ENCODE measurements at regions not wholly inside any gene's neighbourhood (a gene's known extent, or its start where the extent isn't known, plus 50 kb on each side); places are given as distances from the start of the nearest gene placed in this dataset.

GRCh38 chr10:129259128-129259815 lies 207.8 kb upstream of the MGMT start:
- TF ChIP-seq CTCF (IDR thresholded peaks at IDR 0.05) = no peak
- no peak for TF ChIP-seq POLR2A (IDR thresholded peaks at IDR 0.05)
- intact Hi-C loops (cut with DNase I; ENCODE audit: low total_unique reads) = no loop called here
- H3K4me3 ChIP-seq (ENCODE audit: low read depth, poor library complexity, severe bottlenecking) = no peak overlapping the region
- DNase-seq (ENCODE audit: low spot score in 2 of 2) = no peak
- whole genome bisulfite sequencing, 2 donors = 53 to 64% methylated on average over 9 of the region's 9 CpGs

- 56 to 59% methylated on average over 8 of the region's 8 CpGs for WGBS, 2 donors
- intact Hi-C loops (cut with DNase I; ENCODE audit: low total_unique reads) = no loop called here
- no peak for TF ChIP-seq CTCF (IDR thresholded peaks at IDR 0.05)
- TF ChIP-seq POLR2A (IDR thresholded peaks at IDR 0.05) = no peak
- H3K4me3 ChIP-seq (ENCODE audit: low read depth, poor library complexity, severe bottlenecking) = no peak overlapping the region
- no peak for DNase-seq (ENCODE audit: low spot score in 2 of 2)
Measured at GRCh38 chr10:129272176-129272575, 194.9 kb upstream of the MGMT start.

GRCh38 chr10:129272866-129273650 lies 194.0 kb upstream of the MGMT start:
- no peak for DNase-seq (ENCODE audit: low spot score in 2 of 2)
- WGBS, 2 donors = 84 to 86% methylated on average over 5 of the region's 5 CpGs
- TF ChIP-seq POLR2A (IDR thresholded peaks at IDR 0.05) = no peak
- no peak for TF ChIP-seq CTCF (IDR thresholded peaks at IDR 0.05)
- no peak overlapping the region for H3K4me3 ChIP-seq (ENCODE audit: low read depth, poor library complexity, severe bottlenecking)
- intact Hi-C loops (cut with DNase I; ENCODE audit: low total_unique reads) = no loop called here

GRCh38 chr10:129273860-129274259 lies 193.2 kb upstream of the MGMT start:
- WGBS, 2 donors = 80 to 91% methylated on average over 7 of the region's 7 CpGs
- intact Hi-C loops (cut with DNase I; ENCODE audit: low total_unique reads) = no loop called here
- TF ChIP-seq POLR2A (IDR thresholded peaks at IDR 0.05) (no peak), CTCF (IDR thresholded peaks at IDR 0.05) (no peak)
- no peak overlapping the region for H3K4me3 ChIP-seq (ENCODE audit: low read depth, poor library complexity, severe bottlenecking)
- DNase-seq (ENCODE audit: low spot score in 2 of 2) = no peak

GRCh38 chr10:129274748-129275474 lies 192.1 kb upstream of the MGMT start:
- intact Hi-C loops (cut with DNase I; ENCODE audit: low total_unique reads) = no loop called here

More at GRCh38 chr10:129274748-129275474, 192.1 kb upstream of the MGMT start:
- no peak for DNase-seq (ENCODE audit: low spot score in 2 of 2)
- WGBS, 2 donors = 76 to 78% methylated on average over 10 of the region's 10 CpGs
- TF ChIP-seq CTCF (IDR thresholded peaks at IDR 0.05) (no peak), POLR2A (IDR thresholded peaks at IDR 0.05) (no peak)
- no peak overlapping the region for H3K4me3 ChIP-seq (ENCODE audit: low read depth, poor library complexity, severe bottlenecking)

Measured in lower leg skin (tissue), 4 donors.